BLaER1 (cell line): ENCODE measurements at regions not wholly inside any gene's neighbourhood (a gene's known extent, or its start where the extent isn't known, plus 50 kb on each side); places are given as distances from the start of the nearest gene placed in this dataset.
A peak's percentile ranks its signal among the peaks of the same experiment; 100 is the strongest.

ENCODE experiments used
- H3K27ac ChIP-seq: shearing (Covaris generic); formaldehyde crosslinking; 2 replicates; pipeline ENCODE4 v1.8.1; 2022
- H3K27me3 ChIP-seq: shearing (Covaris generic); formaldehyde crosslinking; 2 replicates; pipeline ENCODE4 v1.8.1; 2022
- H3K36me3 ChIP-seq: shearing (Covaris generic); formaldehyde crosslinking; 2 replicates; pipeline ENCODE4 v1.8.1; 2022
- H3K4me1 ChIP-seq: shearing (Covaris generic); formaldehyde crosslinking; 2 replicates; pipeline ENCODE4 v1.8.1; 2022
- H3K4me2 ChIP-seq: shearing (Covaris generic); formaldehyde crosslinking; 2 replicates; pipeline ENCODE4 v1.8.1; 2022
- H3K4me3 ChIP-seq: shearing (Covaris generic); formaldehyde crosslinking; 2 replicates; pipeline ENCODE4 v1.8.1; 2022
- H3K9ac ChIP-seq: shearing (Covaris generic); formaldehyde crosslinking; 2 replicates; pipeline ENCODE4 v1.8.1; 2022
- H3K9me3 ChIP-seq: shearing (Covaris generic); formaldehyde crosslinking; 2 replicates; pipeline ENCODE4 v1.8.1; 2022
- H4K20me1 ChIP-seq: shearing (Covaris generic); formaldehyde crosslinking; 2 replicates; pipeline ENCODE4 v1.8.1; 2022
- Cebpa-rat ChIP-seq: shearing (Covaris generic); IDR thresholded peaks from 2 replicates; pipeline ENCODE4 v1.8.1; 2022

DNA sequence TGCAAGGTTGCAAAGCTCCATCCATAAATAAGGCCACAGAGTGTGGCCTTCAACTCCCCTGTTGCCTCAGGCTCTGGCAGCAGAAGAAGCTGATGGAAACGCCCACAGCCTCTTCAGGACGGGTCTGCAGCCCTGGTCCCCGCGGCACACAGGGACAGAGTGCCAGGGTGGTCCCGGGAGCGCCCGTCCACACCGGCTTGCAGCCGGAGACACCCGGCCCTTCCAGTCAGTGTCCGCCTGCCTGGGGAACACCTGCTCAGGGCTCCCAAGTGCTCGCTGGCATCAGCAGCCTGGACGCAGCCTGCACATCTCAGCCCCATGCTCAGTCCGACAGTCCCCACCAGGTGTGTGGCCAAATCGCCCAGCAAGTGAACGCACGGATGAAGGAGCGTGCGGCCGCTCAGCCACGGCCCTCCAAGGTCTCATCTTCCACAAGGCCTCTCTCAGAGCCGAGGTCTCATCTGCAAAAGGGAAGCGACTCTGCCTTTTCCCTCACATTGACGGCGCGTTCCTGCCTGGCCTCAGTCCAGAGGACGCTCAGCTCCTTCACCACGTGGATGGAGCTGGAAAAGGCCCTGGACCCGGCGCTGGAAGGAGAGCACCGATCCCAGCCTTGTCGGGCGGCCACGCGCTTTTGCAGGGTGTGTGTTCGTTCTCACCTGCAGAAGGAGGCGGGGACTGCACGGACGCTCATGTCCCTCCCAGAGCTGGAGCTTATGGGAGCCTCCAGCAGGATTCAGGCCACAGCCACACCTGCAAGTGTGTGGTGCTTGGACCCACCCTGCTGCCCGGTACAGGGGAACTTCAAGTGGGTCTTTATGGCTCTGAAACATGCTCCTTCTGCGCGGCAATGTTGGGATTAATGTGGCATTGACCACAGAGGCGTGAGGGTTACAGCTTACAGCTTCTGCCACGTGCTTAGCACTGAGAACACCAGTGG is 180.4 kb downstream of the DLL1 start:
- H3K9ac ChIP-seq, result no peak overlapping the region
- no peak overlapping the region for H3K4me2 ChIP-seq
- no peak for TF ChIP-seq Cebpa-rat
- H3K9me3 ChIP-seq, result no peaks in the 10 kb centered on the region
- no peak overlapping the region for H3K4me3 ChIP-seq
- no peaks in the 10 kb centered on the region for H4K20me1 ChIP-seq
- H3K36me3 ChIP-seq, result no peaks in the 10 kb centered on the region
- no peaks in the 10 kb centered on the region for H3K4me1 ChIP-seq
- no peaks in the 10 kb centered on the region for H3K27me3 ChIP-seq
- H3K27ac ChIP-seq, result no peak overlapping the region

DNA sequence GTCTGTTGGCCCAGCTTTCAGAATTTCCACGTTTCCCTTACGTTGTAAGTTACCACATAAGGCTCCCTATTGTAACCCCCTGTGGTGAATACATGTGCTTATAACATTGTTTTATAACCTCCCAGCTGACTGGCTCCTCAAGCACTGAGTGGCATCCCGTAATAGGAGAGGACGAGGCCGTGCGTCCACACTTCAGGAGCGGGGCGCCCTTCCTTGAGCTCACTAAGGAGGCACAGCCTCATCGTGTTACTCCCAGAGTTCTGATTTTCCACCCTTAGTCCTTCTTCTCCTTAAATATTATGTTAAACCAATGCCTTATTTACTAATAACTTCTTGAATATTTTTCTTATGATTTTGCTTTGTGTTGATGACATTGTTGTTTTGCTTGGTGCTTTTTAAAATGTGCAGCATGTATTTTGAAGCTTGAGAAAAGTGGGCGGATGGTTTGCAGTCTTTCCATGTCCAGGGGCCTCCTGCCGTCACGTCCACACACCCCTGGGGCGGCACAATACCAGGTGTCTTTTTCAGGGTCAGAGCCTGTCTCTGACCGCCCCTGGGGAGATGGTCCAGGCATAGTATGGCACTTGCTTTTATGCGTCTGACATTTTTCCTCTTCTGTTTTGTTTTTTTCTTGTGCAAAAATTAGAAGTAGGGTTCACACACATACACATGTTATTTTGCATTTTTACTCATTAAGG is 181.8 kb downstream of the DLL1 start:
- Histone ChIP-seq H3K27ac (no peak overlapping the region), H3K4me1 (peaks cover 6% of the 10 kb centered on the region), H3K36me3 (no peaks in the 10 kb centered on the region), H3K9ac (no peak overlapping the region), H4K20me1 (no peaks in the 10 kb centered on the region), H3K4me3 (no peak overlapping the region), H3K27me3 (no peaks in the 10 kb centered on the region), H3K9me3 (no peaks in the 10 kb centered on the region), H3K4me2 (no peak overlapping the region)
- TF ChIP-seq Cebpa-rat, result no peak

DNA sequence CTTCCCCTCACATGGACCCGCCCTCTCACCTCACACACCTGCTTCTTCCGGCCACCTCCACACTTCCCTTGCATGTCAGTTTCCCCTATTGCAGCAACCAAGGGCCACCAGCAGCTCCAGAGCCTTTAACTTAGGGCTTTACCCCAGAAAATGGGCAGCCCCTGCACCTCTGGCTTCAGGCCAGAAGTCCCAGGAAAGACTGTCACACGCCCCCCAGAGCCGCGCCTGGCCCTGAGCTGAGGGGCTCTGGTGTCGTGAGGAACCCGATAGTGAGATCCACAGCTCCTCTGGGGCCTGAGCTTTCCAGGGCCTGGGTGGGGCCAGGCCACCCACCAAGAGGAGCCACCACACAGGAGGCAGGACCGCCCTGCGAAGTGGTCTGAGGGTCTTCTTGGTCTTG is 182.4 kb downstream of the DLL1 start:
- TF ChIP-seq Cebpa-rat, result no peak
- no peak overlapping the region for H3K27ac ChIP-seq
- no peak overlapping the region for H3K4me3 ChIP-seq
- no peaks in the 10 kb centered on the region for H3K36me3 ChIP-seq
- no peaks in the 10 kb centered on the region for H3K27me3 ChIP-seq
- H3K4me2 ChIP-seq, result no peak overlapping the region
- peaks cover 12% of the 10 kb centered on the region for H3K4me1 ChIP-seq
- H4K20me1 ChIP-seq, result no peaks in the 10 kb centered on the region
- H3K9me3 ChIP-seq, result no peaks in the 10 kb centered on the region
- H3K9ac ChIP-seq, result no peak overlapping the region

GRCh38 chr6:170107606-170108222 is 183.2 kb downstream of the DLL1 start:
- Histone ChIP-seq H3K27me3 (no peaks in the 10 kb centered on the region), H3K36me3 (no peaks in the 10 kb centered on the region), H3K4me1 (peaks cover 19% of the 10 kb centered on the region), H3K4me2 (no peak overlapping the region), H3K27ac (no peak overlapping the region), H3K9ac (no peak overlapping the region), H3K9me3 (no peaks in the 10 kb centered on the region), H3K4me3 (no peak overlapping the region), H4K20me1 (no peaks in the 10 kb centered on the region)
- TF ChIP-seq Cebpa-rat, result no peak

GRCh38 chr6:170106906-170107525 is 183.9 kb downstream of the DLL1 start:
- Histone ChIP-seq H4K20me1 (no peaks in the 10 kb centered on the region), H3K27me3 (no peaks in the 10 kb centered on the region), H3K9me3 (no peaks in the 10 kb centered on the region), H3K4me3 (no peak overlapping the region), H3K4me1 (peaks cover 26% of the 10 kb centered on the region), H3K27ac (no peak overlapping the region), H3K9ac (no peak overlapping the region), H3K4me2 (no peak overlapping the region), H3K36me3 (no peaks in the 10 kb centered on the region)
- TF ChIP-seq Cebpa-rat, result no peak

DNA sequence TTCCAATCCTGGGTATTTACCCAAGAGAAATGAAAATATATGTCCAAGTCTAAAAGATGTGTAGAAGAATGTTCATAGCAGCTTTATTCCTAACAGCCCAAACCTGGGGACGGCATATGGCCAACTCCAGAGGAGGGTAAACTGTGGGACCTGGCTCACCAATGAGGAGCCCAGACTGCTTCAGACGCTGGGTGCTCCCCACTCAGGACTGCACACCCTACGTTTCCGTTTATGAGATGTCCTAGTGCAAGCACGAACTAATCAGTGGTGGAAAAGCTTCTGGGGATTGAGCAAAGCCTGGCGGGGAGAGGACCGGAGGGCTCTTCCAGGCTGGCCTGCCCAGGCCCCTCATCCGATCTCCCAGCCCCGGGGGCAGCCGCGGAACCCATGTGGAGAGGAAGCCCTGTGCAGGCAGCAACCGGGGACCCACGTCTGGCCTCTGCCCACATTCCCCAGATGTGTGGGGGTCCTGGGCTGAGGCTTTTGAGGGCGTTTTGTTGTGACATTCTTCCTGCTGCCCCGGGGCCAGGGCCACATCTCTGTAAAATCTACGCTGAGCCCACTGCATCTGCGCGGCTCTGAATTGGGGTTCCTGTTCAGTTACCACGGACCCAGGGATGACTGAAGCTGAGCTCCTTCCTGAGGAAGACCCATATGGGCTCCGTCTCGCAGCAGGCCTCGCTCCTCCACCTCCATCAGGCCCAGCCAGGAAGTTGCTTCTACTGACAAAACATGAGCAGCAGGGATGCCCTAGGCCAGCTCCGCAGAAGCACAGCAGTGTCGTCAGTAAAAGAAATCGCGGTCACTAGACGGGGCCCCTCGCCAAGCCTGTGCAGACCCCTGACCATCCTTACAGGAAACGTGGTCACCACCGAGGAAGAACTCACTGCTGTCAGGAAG is 188.0 kb downstream of the DLL1 start:
- no peak for TF ChIP-seq Cebpa-rat
- Histone ChIP-seq H3K27me3 (no peaks in the 10 kb centered on the region), H3K4me3 (no peak overlapping the region), H3K36me3 (no peaks in the 10 kb centered on the region), H3K4me2 (peak overlapping the region; percentile 34), H3K9me3 (peaks cover 17% of the 10 kb centered on the region), H3K4me1 (peaks cover 34% of the 10 kb centered on the region), H3K9ac (no peak overlapping the region), H3K27ac (peak overlapping the region; percentile 33; the same call in 1 of the 2 replicates), H4K20me1 (no peaks in the 10 kb centered on the region)

DNA sequence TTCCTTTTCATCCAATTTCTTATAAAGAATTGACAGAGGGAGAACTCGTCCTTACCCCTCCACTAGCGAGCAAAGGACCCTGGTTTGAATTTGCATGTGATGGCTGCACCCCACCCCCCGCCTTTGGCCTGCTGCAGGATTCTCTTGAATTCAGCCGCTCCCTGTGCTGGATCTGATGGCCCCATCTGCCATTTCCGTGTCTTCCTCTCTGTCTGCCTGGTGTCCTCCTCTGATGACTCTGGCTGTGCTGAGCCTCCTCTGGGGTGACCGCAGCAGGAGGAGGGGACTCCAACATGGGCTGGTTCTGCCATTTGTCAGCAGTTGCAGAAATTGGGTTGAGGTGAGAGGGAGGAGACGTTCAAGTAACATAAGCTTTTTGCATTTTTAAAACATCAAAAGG is 188.8 kb downstream of the DLL1 start:
- Histone ChIP-seq H3K9ac (no peak overlapping the region), H3K4me2 (peak overlapping the region; percentile 19; the same call in 1 of the 2 replicates), H3K4me3 (no peak overlapping the region), H3K4me1 (peaks cover 42% of the 10 kb centered on the region), H3K27ac (no peak overlapping the region), H3K9me3 (peaks cover 17% of the 10 kb centered on the region), H3K36me3 (no peaks in the 10 kb centered on the region), H4K20me1 (no peaks in the 10 kb centered on the region), H3K27me3 (no peaks in the 10 kb centered on the region)
- TF ChIP-seq Cebpa-rat, result no peak

DNA sequence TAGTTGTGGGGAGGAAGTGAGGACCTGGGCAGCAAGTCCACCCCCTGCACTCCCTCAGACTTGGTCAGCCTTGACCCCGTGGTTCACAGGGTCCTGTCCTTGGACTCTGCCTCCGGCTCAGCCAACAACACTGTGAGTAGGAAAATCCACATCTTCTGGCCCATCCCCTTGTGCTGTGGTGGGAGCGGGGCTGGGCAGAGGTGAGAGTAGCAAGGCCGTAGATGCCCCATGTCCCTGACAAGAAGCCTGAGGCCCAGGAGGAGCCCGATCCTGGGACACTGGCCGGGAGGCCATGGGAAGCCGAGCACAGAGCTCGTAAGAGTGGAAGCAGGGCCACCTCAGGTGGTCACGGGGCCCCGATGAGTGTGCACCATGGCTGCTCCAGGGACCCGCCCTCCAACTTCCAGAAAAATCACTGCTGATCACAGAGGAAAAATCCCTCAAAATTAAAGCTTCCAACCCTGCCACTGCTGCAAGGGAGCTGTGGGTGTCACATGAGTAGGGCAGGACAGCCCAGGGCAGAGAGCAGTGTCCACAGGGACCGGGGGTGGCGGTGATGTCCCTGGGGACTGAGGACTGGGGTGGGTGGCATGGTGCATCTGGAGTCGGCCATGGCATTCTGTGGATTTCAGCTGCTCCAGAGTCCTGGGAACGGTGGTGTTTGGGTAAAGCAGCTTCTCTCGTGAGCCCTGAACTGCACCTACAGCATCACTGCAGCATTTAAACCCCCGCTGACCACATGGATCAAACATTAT is 189.4 kb downstream of the DLL1 start:
- H3K4me2 ChIP-seq, result no peak overlapping the region
- peaks cover 17% of the 10 kb centered on the region for H3K9me3 ChIP-seq
- no peak overlapping the region for H3K4me3 ChIP-seq
- no peak for TF ChIP-seq Cebpa-rat
- no peaks in the 10 kb centered on the region for H3K36me3 ChIP-seq
- H3K27ac ChIP-seq, result no peak overlapping the region
- no peaks in the 10 kb centered on the region for H3K27me3 ChIP-seq
- no peaks in the 10 kb centered on the region for H4K20me1 ChIP-seq
- peaks cover 48% of the 10 kb centered on the region for H3K4me1 ChIP-seq
- H3K9ac ChIP-seq, result no peak overlapping the region
